Renal cortical epithelial cell (primary cell): ENCODE measurements at regions not wholly inside any gene's neighbourhood (a gene's known extent, or its start where the extent isn't known, plus 50 kb on each side); places are given as distances from the start of the nearest gene placed in this dataset.
A peak's percentile ranks its signal among the peaks of the same experiment; 100 is the strongest.

ENCODE experiments used
- DNase-seq: peaks from one replicate; pipeline ENCODE4 v3.0.0-alpha.2; 2011; ENCODE audit warnings: low read depth

DNA sequence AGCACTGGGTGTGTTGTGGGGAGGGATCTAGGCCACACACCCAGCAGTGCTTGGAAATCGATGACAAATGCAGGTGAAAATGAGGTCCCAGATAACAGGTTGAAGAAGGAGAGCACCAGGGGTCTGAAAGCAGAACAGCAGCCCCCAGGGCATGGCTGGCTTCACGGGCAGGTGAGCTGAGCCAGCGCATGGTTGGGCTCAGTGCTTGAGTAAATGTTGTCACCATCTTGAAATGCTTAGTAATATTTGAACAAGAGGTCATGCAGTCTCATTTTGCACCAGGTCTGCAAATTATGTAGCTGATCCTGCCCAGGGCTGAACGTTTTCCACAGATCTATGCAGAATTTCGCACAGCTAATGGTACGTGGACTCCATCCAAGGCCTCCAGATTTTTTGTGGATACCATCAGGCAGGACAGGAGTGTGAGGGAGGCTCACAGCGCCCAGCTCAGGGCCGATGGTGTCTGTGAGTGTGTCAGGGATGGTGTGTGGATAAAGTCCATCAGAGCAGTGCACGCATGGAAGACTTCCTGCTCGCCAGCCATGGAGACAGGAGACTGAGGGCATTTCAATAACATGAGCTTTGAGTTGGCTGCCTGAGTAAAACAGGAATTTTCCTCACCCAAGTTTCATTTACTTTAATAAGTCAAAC, 53.1 kb upstream of the SNX9 start:
- peak; percentile 47 for DNase-seq

DNA sequence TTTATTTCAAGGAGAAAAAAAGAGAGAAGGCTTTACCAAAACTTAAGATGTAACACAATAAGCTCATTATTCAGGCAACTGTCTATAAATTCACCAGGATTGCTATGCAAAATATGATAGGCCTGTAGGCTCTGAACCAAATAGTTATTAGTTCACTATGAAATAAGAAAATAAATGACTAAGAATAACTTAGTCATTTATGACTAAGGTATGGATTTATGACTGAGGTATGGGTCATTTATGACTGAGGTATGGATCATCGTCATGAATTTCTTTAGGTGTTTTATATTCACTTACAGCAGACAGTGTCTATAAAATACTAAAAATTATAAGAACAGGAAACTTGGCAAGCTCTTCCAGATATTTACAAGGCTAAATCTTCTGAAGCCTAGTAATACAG, 52.1 kb upstream of the SNX9 start:
- no peak for DNase-seq

DNA sequence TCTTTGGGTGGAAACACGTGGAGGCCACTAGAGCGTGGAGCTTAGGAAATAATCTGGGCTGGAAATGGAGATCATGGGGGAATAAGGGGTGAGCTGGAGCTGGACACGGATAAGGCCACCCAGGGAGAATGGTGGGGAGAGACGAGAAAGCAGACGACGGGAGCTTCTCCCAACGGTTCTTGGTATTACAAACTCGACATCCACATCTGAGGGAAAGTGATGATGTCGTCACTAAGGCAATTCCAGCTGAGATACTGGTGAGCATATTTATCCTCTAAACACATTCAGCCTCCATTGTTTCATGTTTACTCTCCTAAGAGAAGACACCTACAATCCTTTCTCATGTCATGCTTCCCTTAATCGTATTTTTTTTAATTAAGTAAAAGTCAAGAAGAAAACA, 50.2 kb upstream of the SNX9 start:
- no peak for DNase-seq
